ENCODE measurements at regions not wholly inside any gene's neighbourhood (a gene's known extent, or its start where the extent isn't known, plus 50 kb on each side); places are given as distances from the start of the nearest gene placed in this dataset.
"Not testable (repeated sequence)": the region's sequence is repeated elsewhere in the genome, so short reads cannot be mapped to it uniquely, and the experiment has no call there.

- DNase-seq (ENCODE audit: extremely low read depth, low read depth, low spot score) = no peak
Observed at GRCh38 chr18:51248685-51249084, 51.2 kb upstream of the MEX3C start.

- no peak for DNase-seq (ENCODE audit: extremely low read depth, low read depth, low spot score)
Observed at GRCh38 chr18:51250006-51250405, 52.5 kb upstream of the MEX3C start.

- no peak for DNase-seq (ENCODE audit: extremely low read depth, low read depth, low spot score)
Observed at GRCh38 chr18:51250458-51251024, 53.1 kb upstream of the MEX3C start.

GRCh38 chr18:51251625-51252024, 54.1 kb upstream of the MEX3C start:
- DNase-seq (ENCODE audit: extremely low read depth, low read depth, low spot score) = no peak

- no peak for DNase-seq (ENCODE audit: extremely low read depth, low read depth, low spot score)
Observed at GRCh38 chr18:51253476-51253875, 56.0 kb upstream of the MEX3C start.

- DNase-seq (ENCODE audit: extremely low read depth, low read depth, low spot score) = no peak
Observed at GRCh38 chr18:51255693-51256092, 58.2 kb upstream of the MEX3C start.

- DNase-seq (ENCODE audit: extremely low read depth, low read depth, low spot score) = no peak
Observed at GRCh38 chr18:51257150-51257549, 59.7 kb upstream of the MEX3C start.

- DNase-seq (ENCODE audit: extremely low read depth, low read depth, low spot score) = no peak
Observed at GRCh38 chr18:51260118-51260517, 62.6 kb upstream of the MEX3C start.

- DNase-seq (ENCODE audit: extremely low read depth, low read depth, low spot score) = not testable (repeated sequence)
Observed at GRCh38 chr18:51266077-51266476, 68.6 kb upstream of the MEX3C start.

GRCh38 chr18:51266773-51267172, 69.3 kb upstream of the MEX3C start:
- DNase-seq (ENCODE audit: extremely low read depth, low read depth, low spot score) = no peak

- DNase-seq (ENCODE audit: extremely low read depth, low read depth, low spot score) = no peak
Observed at GRCh38 chr18:51273437-51273836, 76.0 kb upstream of the MEX3C start.

- DNase-seq (ENCODE audit: extremely low read depth, low read depth, low spot score) = no peak
Observed at GRCh38 chr18:51275712-51276476, 78.4 kb upstream of the MEX3C start.

- DNase-seq (ENCODE audit: extremely low read depth, low read depth, low spot score) = peak; percentile 2
Observed at GRCh38 chr18:51278045-51278649, 80.7 kb upstream of the MEX3C start.

GRCh38 chr18:51279367-51279984, 82.0 kb upstream of the MEX3C start:
- no peak for DNase-seq (ENCODE audit: extremely low read depth, low read depth, low spot score)

GRCh38 chr18:51287818-51288508, 90.5 kb upstream of the MEX3C start:
- no peak for DNase-seq (ENCODE audit: extremely low read depth, low read depth, low spot score)

- no peak for DNase-seq (ENCODE audit: extremely low read depth, low read depth, low spot score)
Observed at GRCh38 chr18:51288582-51288981, 91.1 kb upstream of the MEX3C start.

GRCh38 chr18:51290860-51291259, 93.4 kb upstream of the MEX3C start:
- no peak for DNase-seq (ENCODE audit: extremely low read depth, low read depth, low spot score)

- DNase-seq (ENCODE audit: extremely low read depth, low read depth, low spot score) = no peak
Observed at GRCh38 chr18:51300912-51301311, 103.4 kb upstream of the MEX3C start.

GRCh38 chr18:51301376-51301775, 103.9 kb upstream of the MEX3C start:
- no peak for DNase-seq (ENCODE audit: extremely low read depth, low read depth, low spot score)

- no peak for DNase-seq (ENCODE audit: extremely low read depth, low read depth, low spot score)
Observed at GRCh38 chr18:51316677-51317076, 119.2 kb upstream of the MEX3C start.

- DNase-seq (ENCODE audit: extremely low read depth, low read depth, low spot score) = no peak
Observed at GRCh38 chr18:51321696-51322095, 124.2 kb upstream of the MEX3C start.
